ENCODE measurements at regions not wholly inside any gene's neighbourhood (a gene's known extent, or its start where the extent isn't known, plus 50 kb on each side); places are given as distances from the start of the nearest gene placed in this dataset.

DNA sequence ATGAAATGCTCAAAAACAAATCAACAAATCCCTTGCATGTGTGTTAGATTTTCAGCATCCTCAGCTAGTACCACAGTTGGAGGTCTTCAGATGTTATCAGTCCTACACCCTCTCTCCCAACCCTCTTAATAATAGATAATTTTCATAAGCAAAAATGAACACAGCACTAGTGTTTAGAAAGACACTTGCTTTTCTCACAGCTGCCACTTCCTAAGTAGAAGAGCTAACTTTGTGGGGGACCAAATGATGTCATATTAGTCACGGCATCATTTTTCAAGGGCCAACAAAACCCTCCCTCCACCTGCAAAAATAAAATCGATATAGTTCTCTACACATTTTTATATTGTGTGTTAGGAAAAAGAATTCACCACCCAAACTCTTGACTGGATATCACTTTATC lies 163.5 kb upstream of the GYPA start:
- Histone ChIP-seq H3K36me3 (ENCODE audit: control insufficient read depth in 2 of 4, insufficient read depth in 4 of 4, low read length in 3 of 4) (no peaks in the 10 kb centered on the region), H3K4me3 (ENCODE audit: extremely low read depth in 1 of 4, insufficient read depth in 2 of 4, low read depth in 3 of 4, low read length in 4 of 4) (no peak overlapping the region), H3K23ac (ENCODE audit: insufficient read length) (no peak overlapping the region), H3K27me3 (replicated peaks in 1 of 4; ENCODE audit: control insufficient read depth in 3 of 4, extremely low read depth in 1 of 4, insufficient read depth in 3 of 4, low read length in 3 of 4) (no peaks in the 10 kb centered on the region), H3K23me2 (ENCODE audit: low read depth, low read length) (no peaks in the 10 kb centered on the region), H3K18ac (ENCODE audit: extremely low read depth, low read length) (no peak overlapping the region), H3K79me1 (ENCODE audit: low read depth, low read length) (no peaks in the 10 kb centered on the region), H3K56ac (replicated peaks; ENCODE audit: insufficient read length, low read depth, low read length) (no peak overlapping the region), H4K20me1 (replicated peaks in 1 of 2; ENCODE audit: control insufficient read depth in 1 of 2, insufficient read depth in 2 of 2, low read length in 2 of 2) (no peaks in the 10 kb centered on the region), H4K8ac (ENCODE audit: extremely low read depth, insufficient read depth, low read length) (no peak overlapping the region), H3K79me2 (ENCODE audit: control insufficient read depth in 1 of 2, insufficient read depth in 2 of 2, low read length in 2 of 2) (no peaks in the 10 kb centered on the region), H2BK15ac (ENCODE audit: low read length) (no peak overlapping the region), H3K14ac (ENCODE audit: insufficient read length) (no peak overlapping the region), H4K5ac (ENCODE audit: insufficient read length, low read depth, low read length) (no peak overlapping the region), H3K4me2 (ENCODE audit: insufficient read depth in 1 of 2, low read depth in 2 of 2, low read length in 2 of 2) (no peak overlapping the region), H3K4me1 (replicated peaks in 1 of 4; ENCODE audit: control insufficient read depth in 3 of 4, insufficient read depth in 4 of 4, low read length in 3 of 4) (peaks cover 0 to 3% (median 0%) of the 10 kb centered on the region in 4 experiments; a peak in 1 of 7 replicates), H3K4ac (replicated peaks; ENCODE audit: insufficient read length, low read depth, low read length) (no peak overlapping the region), H2BK20ac (ENCODE audit: low read length) (no peak overlapping the region), H4K91ac (replicated peaks; ENCODE audit: insufficient read length, low read length) (no peak overlapping the region), H3K9ac (replicated peaks in 1 of 4; ENCODE audit: extremely low read depth in 1 of 4, low read depth in 3 of 4, low read length in 3 of 4) (no peak overlapping the region), H2AK5ac (ENCODE audit: low read depth, low read length) (no peak overlapping the region), H2BK12ac (ENCODE audit: low read depth, low read length) (no peak overlapping the region), H2BK5ac (ENCODE audit: low read depth, low read length) (no peak overlapping the region), H3K27ac (ENCODE audit: low read depth, low read length) (no peak overlapping the region), H2BK120ac (replicated peaks; ENCODE audit: low read depth, low read length) (no peak overlapping the region), H2AFZ (ENCODE audit: low read length) (no peak overlapping the region), H3K9me3 (ENCODE audit: insufficient read depth in 2 of 2, low read depth in 1 of 2, low read length in 1 of 2) (no peaks in the 10 kb centered on the region)
- TF ChIP-seq KDM4A (IDR thresholded peaks at IDR 0.05; ENCODE audit: low read depth, low read length, severe bottlenecking) (no peak), SP4 (IDR thresholded peaks at IDR 0.05; ENCODE audit: low read length) (no peak)
- TF ChIP-seq, protein P1, sequence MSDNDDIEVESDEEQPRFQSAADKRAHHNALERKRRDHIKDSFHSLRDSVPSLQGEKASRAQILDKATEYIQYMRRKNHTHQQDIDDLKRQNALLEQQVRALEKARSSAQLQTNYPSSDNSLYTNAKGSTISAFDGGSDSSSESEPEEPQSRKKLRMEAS (IDR thresholded peaks at IDR 0.05), result no peak
- FAIRE-seq (no peak), DNase-seq (ENCODE audit: low read depth in 1 of 2, low spot score in 2 of 2) (no peak)
- ChIA-PET CTCF (ENCODE audit: partially characterized antibody) (interaction anchor here (1.1 kb wide), 1 partner anchor 11 kb away, joined by 4 read pairs; no protein-coding TSS in a partner anchor), POLR2A (ENCODE audit: partially characterized antibody) (no interaction called here)
- WGBS, 2 experiments (ENCODE audit: extremely low coverage in 1 of 2, insufficient coverage in 1 of 2, insufficient read length in 1 of 2, insufficient replicate concordance in 2 of 2, low coverage in 1 of 2, low lambda C conversion rate in 2 of 2, missing lambda C conversion rate in 1 of 2), result 94% methylated on average over 2 of the region's 2 CpGs; no CpG with 5 or more reads in 1 of the 2 experiments

Data from H1 (cell line).